Upper lobe of right lung (tissue), 1 donor: ENCODE measurements at regions not wholly inside any gene's neighbourhood (a gene's known extent, or its start where the extent isn't known, plus 50 kb on each side); places are given as distances from the start of the nearest gene placed in this dataset.

Experiments
- ATAC-seq: fragments of 200-7000 bp; cut with Tn5 transposase; one replicate; pipeline ENCODE4 v1.9.1; 2020; ENCODE audit warnings: mild to moderate bottlenecking, moderate library complexity
- DNase-seq: peaks from one replicate; pipeline ENCODE4 v3.0.0-alpha.2; 2020
- H3K27ac ChIP-seq: fragments of 200-600 bp; one replicate; pipeline ENCODE4 v1.8.0; 2022
- H3K27me3 ChIP-seq: fragments of 200-600 bp; one replicate; pipeline ENCODE4 v1.8.0; 2022; ENCODE audit warnings: mild to moderate bottlenecking
- H3K36me3 ChIP-seq: fragments of 200-600 bp; one replicate; pipeline ENCODE4 v1.8.0; 2022
- H3K4me1 ChIP-seq: fragments of 200-600 bp; one replicate; pipeline ENCODE4 v1.8.0; 2022
- H3K4me3 ChIP-seq: fragments of 200-600 bp; one replicate; pipeline ENCODE4 v1.8.0; 2022; ENCODE audit warnings: mild to moderate bottlenecking
- H3K9me3 ChIP-seq: fragments of 200-600 bp; one replicate; pipeline ENCODE4 v1.8.0; 2022
- CTCF ChIP-seq: fragments of 200-600 bp; IDR thresholded peaks from one replicate; pipeline ENCODE4 v1.8.0; 2022; ENCODE audit warnings: antibody characterized with exemption
- intact Hi-C: fragments of 100-400 bp; cut with DNase I; formaldehyde crosslinking; loops from one replicate; pipeline ENCODE4 v1.11.0; 2022
- donor health status: DM: no; HTN: yes; CAD: no; lungs with severe emphysema.

GRCh38 chr21:31553926-31554325, 105.6 kb upstream of the SOD1 start:
- no peaks in the 10 kb centered on the region for H3K36me3 ChIP-seq
- ATAC-seq (no peak), DNase-seq (no peak)
- no peak overlapping the region for H3K4me3 ChIP-seq
- peaks cover 19% of the 10 kb centered on the region for H3K27me3 ChIP-seq
- no peaks in the 10 kb centered on the region for H3K9me3 ChIP-seq
- no peak overlapping the region for H3K27ac ChIP-seq
- intact Hi-C loops, result no loop called here
- no peak for TF ChIP-seq CTCF
- H3K4me1 ChIP-seq, result peaks cover 14% of the 10 kb centered on the region

GRCh38 chr21:31553461-31553860, 106.0 kb upstream of the SOD1 start:
- Histone ChIP-seq H3K36me3 (no peaks in the 10 kb centered on the region), H3K27me3 (peaks cover 16% of the 10 kb centered on the region), H3K27ac (no peak overlapping the region), H3K4me3 (no peak overlapping the region), H3K4me1 (peaks cover 12% of the 10 kb centered on the region), H3K9me3 (no peaks in the 10 kb centered on the region)
- DNase-seq (peak; percentile 32), ATAC-seq (no peak)
- TF ChIP-seq CTCF, result no peak
- intact Hi-C loops, result no loop called here

GRCh38 chr21:31552826-31553225, 106.7 kb upstream of the SOD1 start:
- TF ChIP-seq CTCF, result no peak
- Histone ChIP-seq H3K4me1 (peaks cover 6% of the 10 kb centered on the region), H3K27ac (no peak overlapping the region), H3K9me3 (no peaks in the 10 kb centered on the region), H3K4me3 (no peak overlapping the region), H3K27me3 (peaks cover 9% of the 10 kb centered on the region), H3K36me3 (no peaks in the 10 kb centered on the region)
- ATAC-seq (no peak), DNase-seq (peak; percentile 9)
- intact Hi-C loops, result no loop called here

- no peaks in the 10 kb centered on the region for H3K27me3 ChIP-seq
- DNase-seq (no peak), ATAC-seq (no peak)
Measured at GRCh38 chr21:31550070-31550469, 109.4 kb upstream of the SOD1 start.

GRCh38 chr21:31548688-31549087, 110.8 kb upstream of the SOD1 start:
- H3K9me3 ChIP-seq, result no peaks in the 10 kb centered on the region
- H3K4me1 ChIP-seq, result no peaks in the 10 kb centered on the region
- H3K4me3 ChIP-seq, result no peak overlapping the region
- TF ChIP-seq CTCF, result no peak
- intact Hi-C loops, result no loop called here
- no peak for ATAC-seq
- no peak overlapping the region for H3K27ac ChIP-seq
- no peaks in the 10 kb centered on the region for H3K27me3 ChIP-seq
- peak; percentile 23 for DNase-seq
- H3K36me3 ChIP-seq, result no peaks in the 10 kb centered on the region

More at GRCh38 chr21:31550070-31550469, 109.4 kb upstream of the SOD1 start:
- H3K27ac ChIP-seq, result no peak overlapping the region
- intact Hi-C loops, result no loop called here
- no peak overlapping the region for H3K4me3 ChIP-seq
- no peaks in the 10 kb centered on the region for H3K4me1 ChIP-seq
- no peaks in the 10 kb centered on the region for H3K36me3 ChIP-seq
- no peak for TF ChIP-seq CTCF
- H3K9me3 ChIP-seq, result no peaks in the 10 kb centered on the region
